GM21529 (cell line): ENCODE measurements at regions not wholly inside any gene's neighbourhood (a gene's known extent, or its start where the extent isn't known, plus 50 kb on each side); places are given as distances from the start of the nearest gene placed in this dataset.

ENCODE experiments used
- ATAC-seq: cut with Tn5 transposase; IDR thresholded peaks from one replicate; pipeline ENCODE4 v1.9.1; 2021; ENCODE audit not compliant: unreplicated experiment

DNA sequence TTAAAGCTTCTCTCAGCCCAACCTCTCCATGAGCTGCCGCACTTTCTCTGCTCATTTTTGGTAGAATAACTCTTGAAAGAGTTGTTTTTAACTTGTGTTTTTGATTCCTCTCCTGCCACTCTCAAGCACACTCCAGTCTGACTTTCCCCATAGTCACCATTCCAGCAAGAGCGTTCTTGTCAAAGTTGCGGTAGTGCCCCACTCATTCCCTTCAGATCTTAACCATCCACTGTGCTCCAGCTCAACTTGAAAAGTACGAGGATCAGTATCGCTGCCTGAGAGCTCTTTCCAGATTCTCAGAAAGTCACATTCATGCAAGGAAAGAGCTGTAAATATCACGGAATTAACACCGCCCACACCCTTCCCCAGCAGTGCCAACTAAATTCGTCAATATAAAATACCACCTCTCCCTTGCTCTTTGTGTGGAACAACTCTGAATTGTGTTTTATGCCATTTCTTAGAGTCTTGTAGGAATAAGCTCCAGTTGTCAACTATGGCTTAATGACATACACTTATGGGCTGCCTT is 59.7 kb upstream of the IL15 start:
- no peak for ATAC-seq

DNA sequence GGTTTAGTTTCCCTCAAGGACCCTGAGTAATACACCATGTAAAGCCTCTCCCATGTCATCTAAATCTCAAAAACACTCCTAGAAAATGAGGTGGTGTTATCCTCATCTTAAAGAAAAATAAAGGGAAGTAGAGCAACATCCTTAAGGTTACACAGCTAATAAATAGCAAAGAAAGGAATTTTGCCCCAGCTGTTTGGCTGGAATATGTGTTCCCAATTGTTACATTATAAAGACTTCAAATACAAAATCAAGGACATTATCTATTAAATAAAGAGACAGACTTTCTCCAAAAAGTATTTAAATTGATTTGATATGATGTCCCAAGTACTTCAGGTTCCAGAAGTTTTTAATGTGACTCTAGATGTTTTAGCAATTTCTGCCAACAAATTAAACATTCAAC is 57.9 kb upstream of the IL15 start:
- no peak for ATAC-seq

DNA sequence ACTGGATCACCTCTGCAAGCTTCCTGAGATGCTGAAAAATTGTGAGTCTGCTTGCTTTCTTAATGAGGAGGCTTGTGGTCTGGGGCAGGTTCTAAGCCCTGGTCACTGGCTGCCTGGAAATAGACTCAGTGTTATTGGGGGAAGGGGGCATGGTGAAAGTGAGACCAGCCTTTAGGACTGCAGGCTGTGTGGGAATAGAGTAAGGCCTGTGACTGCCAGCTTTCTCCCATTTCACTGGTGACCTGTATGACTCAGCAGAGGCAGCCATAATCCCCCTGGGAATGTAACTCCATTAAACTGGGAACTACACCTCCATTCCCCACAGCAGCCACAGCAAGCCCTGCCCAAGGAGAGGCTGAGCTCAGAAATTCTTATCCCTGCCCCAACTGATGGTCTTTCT is 55.9 kb upstream of the IL15 start:
- no peak for ATAC-seq
